DMS114 treated with DMSO at 0.1 percent for 48 hours (cell line): ENCODE measurements at regions not wholly inside any gene's neighbourhood (a gene's known extent, or its start where the extent isn't known, plus 50 kb on each side); places are given as distances from the start of the nearest gene placed in this dataset.
"Not testable (repeated sequence)": the region's sequence is repeated elsewhere in the genome, so short reads cannot be mapped to it uniquely, and the experiment has no call there.

ENCODE experiments used
- DNase-seq: peaks from one replicate; lab custom pipeline; 2025; ENCODE audit not compliant: unreplicated experiment; lab: John Stamatoyannopoulos, UW

DNA sequence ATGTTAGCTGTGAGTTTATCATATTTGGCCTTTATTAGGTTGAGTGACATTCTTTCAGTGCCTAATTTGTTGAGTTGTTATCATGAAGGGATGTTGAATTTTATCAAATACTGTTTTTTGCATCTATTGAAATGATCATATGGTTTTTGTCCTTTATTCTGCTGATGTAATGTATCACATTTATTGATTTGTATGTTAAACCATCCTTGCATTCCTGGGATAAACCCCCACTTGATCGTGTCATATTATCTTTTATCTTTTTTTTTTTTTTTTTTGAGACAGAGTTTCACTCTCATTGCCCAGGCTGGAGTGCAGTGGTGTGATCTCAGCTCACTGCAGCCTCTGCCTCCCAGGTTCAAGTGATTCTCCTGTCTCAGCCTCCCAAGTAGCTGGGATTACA, 51.9 kb upstream of the MFGE8 start:
- not testable (repeated sequence) for DNase-seq

DNA sequence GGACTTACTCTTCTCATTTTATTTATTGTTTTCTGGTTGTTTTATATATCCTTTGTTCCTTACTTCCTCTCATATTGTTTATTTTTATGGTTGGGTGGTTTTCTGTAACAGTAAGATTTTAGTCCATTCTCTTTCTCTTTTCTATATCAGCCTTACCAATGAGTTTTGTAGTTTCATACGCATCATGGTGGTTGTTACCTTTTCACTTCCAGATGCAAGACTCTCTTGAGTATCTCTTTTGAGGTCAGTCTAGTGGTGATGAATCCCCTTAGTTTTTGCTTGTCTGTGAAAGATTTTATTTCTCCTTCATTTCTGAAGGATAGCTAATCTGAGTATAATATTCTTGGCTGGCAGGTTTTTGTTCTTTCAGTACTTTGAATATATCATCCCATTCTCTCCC, 57.1 kb upstream of the MFGE8 start:
- no peak for DNase-seq

DNA sequence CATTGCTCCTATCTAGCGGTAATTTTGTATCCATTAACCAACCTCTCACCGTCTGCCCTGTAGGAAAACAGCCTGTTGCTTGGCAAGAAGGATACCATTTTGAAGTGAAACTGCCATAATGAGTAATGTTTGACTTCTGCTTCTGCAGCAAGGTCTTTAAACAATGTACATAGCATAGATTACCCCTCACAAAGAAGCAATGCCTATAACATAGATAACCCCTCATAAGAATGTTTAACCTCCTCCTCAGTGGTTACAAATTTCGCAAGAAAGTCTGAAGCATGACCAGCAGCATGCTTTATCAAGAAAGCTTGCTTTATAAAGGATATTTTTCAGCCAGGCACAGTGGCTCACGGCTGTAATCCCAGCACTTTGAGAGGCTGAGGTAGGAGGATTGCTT, 61.2 kb upstream of the MFGE8 start:
- DNase-seq, result no peak

DNA sequence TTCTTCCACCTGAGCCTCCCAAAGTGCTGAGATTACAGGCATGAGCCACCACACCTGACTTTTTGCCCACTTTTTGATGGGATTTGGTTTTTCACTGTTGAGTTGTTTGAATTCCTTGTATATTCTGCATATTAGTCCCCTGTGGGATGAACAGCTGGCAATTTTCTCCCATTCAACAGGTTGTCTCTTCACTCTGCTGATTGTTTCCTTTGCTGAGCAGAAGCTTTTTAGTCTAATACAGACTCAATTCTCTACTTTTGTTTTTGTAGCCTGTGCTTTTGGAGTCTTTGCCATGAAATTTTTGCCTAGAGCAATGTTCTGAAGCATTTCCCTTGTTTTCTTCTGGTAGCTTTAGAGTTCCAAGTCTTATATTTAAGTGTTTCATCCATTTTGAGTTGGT, 62.7 kb upstream of the MFGE8 start:
- no peak for DNase-seq

DNA sequence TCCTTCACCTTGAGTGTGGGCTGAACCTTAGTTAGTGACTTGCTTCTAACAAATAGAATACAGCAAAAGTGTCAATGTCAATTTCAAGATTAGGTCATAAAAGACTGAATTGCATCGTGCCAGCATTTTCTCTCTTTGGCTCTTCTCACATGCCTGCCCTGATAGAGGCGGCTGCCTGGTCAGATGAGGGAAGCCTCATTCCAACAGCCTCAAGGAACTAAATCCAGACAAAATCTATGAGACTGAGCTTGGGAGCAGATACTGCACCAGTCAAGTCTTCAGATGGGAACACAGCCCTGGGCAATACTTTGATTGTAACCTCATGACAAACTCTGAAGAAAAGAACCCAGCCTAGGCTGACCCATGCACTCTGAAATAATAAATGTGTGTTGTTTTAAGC, 63.5 kb upstream of the MFGE8 start:
- no peak for DNase-seq

DNA sequence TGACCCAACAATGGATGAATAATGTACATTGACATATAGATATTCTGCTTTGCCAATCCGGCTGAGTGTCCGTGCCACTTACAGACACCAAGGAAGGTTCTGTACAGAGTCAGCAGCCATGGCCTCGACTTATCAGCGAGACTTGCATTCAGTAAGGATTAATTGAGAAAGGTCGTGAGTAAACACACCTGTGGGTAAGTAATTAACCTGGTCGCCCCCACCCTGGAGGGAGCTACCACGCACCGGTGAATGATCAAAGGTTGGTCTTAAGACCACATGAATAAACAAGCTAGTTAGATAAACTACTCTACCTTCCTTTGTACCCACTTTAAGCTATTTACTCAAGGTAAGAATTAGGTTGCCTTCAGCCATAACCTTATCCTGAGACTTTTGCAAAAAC, 66.5 kb upstream of the MFGE8 start:
- DNase-seq, result no peak

DNA sequence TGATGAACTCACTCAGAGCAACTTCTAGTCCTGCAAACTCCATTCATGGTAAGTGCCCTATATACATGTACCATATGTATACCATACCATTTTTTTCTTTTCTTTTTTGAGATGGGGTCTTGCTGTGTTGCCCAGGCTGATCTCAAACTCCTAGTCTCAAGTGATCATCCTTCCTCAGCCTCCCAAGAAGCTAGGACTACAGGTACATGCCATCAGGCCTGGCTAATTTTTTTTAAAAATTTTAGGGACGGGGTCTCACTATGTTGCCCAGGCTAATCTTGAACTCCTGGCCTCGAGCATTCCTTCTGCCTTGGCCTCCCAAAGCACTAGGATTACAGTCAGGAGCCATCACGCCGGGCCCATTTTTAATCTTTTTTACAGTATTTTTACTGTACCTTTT, 67.3 kb upstream of the MFGE8 start:
- no peak for DNase-seq

DNA sequence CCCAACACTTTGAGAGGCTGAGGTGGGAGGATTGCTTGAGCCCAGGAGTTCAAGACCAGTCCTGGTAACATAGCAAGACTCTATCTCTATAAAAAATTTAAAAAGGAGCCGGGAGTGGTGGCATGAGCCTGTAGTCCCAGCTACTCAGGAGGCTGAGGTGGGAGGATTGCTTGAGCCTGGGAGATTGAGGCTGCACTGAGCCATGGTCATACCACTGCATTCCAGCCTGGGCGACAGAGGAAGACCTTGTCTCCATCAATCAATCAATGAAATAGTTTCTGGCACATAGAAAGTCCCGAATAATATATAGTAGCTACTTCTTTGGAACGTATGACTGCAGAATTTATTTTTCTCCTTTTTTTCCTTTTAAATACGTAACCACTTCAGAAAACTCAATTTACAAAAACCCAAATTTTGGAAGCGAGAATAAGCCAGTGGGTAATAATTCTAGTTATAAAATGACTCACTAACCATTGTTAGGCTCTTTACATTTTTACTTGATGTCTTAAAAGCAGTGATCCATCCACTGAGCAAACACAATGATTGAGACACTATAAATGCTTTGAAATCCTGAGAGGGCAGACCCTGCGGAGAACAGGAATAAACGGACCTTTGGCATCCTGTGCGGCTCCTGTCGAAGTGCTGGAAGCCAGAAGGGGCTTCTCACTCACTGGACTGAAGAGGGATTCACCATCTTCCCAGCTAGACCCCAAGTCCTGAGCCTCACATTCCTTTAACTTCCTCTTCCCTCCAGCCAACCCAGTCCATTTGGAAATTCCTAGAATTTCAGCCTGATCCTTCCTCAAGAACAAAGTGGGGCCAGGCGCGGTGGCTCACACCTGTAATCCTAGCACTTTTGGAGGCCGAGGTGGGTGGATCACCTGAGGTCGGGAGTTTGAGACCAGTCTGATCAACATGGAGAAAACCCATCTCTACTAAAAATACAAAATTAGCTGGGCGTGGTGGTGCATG, 68.4 kb upstream of the MFGE8 start:
- peak; percentile 43 for DNase-seq

DNA sequence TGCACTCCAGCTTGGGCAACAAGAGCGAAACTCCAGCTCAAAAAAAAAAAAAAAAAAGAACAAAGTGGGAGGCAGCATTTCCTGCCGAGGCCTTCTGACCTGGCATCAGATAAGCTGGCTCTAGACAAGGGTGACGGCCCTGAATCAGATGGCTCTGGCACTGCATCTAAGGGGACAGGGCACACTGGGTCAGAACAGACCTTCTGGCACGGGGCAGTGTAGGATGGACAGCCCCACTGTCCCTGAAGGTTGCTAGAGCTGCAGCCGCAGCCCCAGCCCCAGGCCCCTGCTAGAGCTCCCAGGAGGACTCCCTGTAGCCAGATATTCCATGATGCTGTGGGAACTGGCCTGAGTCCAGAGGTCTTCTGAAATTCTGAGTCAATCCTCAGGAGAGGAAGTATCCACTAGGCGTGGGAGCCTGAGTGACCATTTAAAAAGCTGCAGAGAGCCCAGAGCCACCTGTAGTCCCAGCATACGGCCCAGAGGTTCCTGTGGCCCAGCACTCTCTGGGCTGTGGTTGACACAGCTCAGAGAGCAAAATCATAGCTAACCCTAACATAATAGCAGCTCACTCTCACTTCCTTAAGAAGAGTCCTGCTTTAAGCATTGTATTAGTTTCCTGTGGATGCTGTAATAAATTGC, 69.2 kb upstream of the MFGE8 start:
- DNase-seq, result no peak

DNA sequence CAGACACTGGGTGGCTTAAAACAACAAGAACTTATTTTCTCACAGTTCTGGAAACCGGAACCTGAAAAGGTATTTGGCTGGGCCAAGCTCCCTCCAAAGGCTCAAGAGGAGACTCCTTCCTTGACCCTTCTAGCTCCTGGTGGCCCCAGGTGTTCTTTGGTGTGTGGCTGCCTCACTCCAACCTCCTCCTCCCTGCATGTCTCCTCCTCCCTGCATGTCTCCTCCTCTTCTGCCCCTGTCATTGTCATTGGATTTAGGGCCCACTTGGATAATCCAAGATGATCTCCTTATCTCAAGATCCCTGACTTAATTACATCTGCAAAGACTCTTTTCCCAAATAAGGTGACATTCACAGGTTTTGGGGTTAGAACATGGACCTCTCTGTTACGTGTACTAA, 69.8 kb upstream of the MFGE8 start:
- no peak for DNase-seq

DNA sequence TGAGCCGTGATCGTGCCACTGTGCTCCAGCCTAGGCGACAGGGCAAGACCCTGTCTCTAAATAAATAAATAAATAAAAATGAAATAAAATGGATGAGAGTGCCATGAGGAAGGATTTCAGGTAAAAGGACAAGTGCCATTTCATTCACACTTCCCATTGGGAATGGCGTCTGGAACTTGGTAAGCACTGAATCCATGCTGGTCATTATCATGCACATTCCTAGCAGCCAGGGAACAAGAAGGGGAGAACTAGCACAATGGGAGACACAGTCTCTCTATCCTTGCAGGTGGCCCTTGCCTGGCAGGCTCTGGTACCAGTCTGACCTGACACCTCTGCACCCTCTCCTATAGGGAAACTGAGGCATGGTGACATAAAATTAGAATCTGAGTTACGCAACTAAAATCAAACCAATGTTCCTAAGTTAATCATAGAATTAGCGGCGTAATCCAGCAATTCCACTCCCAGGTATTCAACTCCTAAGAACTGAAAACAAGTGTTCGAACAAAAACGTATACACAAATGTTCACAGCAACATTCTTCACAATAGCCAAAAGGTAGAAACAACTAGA, 70.8 kb upstream of the MFGE8 start:
- DNase-seq, result no peak

DNA sequence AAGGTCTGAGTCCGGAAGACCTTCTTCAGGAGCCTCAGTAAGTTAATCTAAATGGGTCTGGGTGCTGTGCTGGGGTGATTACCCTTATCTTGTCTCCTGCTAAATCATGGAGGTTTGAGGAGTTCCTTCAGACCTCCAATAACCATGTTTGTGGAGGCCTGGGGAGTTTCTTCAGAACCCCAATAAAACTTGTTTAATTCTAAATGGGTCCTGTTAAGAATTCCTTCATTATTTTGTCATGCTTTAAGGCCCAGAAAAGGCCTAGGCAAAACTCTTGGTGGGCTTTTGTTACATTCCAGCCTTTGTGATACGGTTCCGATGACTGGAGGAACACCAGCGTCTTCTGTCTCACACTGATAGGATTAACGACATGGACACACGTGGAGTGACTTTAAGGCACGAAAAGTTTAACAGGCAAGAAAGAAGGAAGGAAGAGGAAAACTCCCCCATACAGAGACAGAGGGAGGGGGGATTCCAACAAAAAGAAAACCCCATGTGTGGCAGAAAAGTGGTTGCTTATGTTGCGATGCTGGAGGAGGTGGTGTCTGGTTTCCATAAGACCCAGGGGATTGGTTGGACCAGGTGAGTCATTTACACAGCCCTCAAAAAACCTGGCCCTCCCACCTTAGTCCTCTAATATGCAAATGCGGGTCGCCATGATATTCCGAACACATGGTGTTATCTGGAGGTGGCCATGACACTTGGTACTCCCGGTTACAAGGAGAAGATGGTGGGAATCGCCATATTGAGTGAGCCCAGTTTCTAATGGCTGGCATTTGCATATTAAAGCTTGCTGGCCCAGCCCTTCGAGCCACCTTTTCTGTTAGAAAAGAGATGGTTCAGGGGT, 72.6 kb upstream of the MFGE8 start:
- DNase-seq, result no peak

DNA sequence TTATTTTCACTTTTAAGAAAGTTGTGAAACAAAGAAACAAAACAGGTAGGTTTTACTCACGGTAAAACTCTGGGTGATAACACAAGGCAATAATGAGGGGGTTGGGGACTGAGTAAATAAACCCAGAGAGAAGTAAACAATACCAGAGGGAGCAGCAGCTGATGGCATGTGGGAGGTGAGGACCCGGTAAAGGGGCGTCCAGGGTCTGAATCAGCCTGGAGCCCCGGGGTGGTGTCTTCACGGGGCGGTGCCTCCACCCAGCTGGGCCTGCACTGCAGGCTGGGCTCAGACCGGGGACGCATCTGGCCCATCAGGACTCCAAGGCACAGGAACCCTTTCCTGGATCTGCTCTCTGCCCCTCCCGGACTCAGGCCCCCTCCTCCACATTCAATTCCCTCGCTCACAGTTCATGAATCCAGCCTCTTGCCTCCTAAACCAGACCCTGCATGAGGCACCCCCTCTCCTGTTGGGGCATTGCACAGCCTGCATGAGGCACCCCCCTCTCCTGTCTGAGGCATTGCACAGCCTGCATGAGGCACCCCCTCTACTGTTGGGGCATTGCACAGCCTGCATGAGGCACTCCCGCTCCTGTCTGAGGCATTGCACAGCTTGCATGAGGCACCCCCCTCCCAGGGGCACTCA, 73.9 kb upstream of the MFGE8 start:
- DNase-seq, result no peak

DNA sequence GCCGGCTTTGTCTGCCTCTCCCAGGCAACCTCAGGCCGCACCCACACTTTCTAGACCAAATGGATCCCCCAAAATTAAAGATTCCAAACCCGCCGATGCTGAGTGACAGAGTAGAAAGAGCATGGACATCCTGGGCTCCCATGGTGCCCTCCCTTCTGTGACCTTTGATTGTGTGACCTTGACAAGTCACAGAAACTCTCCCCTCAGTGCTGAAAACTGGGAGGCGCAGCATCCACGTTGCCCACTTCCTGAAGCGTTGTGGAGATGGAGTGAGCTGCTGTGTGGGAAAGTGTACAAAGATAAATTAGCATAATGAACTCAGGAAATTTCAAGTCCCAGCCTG, 74.4 kb upstream of the MFGE8 start:
- no peak for DNase-seq

DNA sequence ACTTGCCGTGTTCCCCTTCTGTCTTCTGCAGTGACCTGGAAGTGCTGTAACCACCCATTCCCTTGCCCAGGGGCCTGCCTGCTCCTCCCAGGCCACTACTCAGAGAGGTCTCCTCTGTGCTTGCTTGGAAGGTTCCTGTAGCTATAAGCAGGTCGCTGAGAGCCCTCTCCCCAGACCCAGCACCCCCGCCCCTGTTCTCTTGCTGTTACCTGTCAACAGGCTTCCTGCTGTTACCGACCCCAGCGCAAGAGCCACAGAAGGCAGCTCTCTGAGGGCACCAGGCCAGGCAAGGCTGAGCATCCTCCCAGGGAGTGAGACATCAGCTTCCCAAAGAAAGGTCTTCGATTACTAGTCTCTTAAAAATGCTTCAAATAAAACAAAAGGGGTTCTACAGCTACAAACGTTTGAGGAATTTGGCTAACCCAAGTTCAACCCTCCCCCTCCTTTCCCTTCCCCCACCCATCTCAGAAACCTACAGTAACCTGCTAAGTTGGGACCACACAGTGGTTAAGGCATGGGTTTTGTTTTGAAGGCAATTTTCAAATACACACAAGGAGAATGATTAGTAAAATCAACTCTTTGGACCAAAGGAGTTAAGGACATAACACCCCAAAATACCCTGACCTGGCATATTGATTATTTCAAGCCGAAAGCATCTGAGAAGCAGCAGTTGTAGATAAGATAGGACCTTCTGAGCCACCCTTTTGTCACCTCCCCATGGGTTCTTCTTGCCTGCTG, 74.9 kb upstream of the MFGE8 start:
- DNase-seq, result no peak

DNA sequence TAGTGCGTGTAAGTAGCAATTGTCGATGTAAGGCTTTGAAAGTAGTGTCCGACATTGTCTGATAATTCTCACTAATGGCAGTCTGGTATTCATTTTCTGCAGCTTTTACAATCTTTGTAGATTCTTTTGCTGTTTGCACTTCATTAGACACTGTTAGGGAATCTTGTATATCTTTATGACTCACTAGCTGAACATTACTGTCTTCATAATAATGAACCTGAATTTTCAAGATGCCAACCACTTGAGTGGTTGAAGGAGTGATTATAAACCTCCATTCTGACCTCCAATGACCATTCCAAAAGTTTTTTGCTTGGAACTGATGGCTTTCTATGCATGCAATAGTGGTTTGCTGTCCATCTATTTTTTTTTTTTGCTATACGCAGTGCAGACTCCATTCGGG, 76.4 kb upstream of the MFGE8 start:
- peak; percentile 47 for DNase-seq

DNA sequence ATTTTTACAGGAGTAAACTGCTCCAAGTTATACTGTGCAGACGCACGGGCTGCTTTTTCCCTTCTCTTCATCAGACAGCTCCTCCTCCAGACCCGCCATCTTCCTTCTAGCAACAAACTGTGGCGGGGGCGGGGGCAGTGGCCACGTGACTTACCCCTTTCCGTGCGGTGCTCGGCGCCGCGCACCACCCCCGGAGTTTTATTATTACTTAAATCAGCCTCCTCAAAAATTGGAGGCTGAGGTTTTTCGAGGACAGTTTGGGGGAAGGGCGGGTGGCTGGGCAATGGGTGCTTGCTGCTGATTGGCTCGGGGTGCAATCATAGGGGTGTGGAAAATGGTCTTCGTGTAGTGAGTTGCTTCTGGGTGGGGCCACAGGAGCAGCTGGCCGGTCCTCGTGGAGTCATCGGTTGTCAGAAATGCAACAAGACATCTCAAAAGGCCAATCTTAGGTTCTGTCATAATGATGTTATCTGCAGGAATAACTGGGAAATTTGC, 77.1 kb upstream of the MFGE8 start:
- DNase-seq, result peak; percentile 44

DNA sequence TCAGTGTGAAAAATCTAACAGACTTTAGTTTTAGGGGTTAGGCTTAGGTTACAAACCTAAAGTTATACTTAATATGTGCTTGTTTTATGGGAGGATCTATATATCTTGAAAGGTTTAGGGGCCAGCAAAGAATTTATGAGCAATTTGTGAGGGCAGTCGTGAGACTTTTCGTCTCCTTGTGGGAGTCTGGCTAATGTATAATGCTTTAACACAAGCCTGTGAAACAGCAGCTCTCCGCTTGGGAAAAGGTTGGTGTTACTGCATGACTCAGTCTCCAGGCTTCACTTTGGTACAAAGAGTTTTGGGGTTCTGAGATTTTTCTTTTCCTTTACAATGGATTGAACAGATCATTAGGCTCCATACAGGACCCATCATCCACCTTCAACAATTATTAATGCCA, 79.0 kb upstream of the MFGE8 start:
- DNase-seq, result no peak

DNA sequence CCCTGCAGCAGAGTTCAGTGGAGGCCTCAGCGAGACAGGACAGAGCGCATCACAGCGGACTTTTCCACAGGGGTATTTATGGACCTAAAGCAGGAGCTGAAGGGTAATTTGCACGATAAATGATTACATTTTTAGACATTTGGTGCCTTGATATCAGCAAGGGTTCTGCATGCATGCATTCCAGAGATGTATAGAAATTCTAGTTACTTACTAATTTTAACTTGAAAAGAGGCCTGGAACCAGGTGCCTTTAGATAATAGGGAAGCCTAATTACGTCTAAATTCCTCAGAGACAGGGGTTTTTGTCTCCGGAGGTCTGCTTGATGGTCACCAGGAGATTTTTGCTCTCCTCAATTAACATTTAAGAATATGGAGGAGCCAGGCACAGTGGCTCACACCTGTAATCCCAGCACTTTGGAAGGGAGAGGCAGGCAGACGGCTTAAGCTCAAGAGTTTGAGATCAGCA, 79.8 kb upstream of the MFGE8 start:
- DNase-seq, result no peak

DNA sequence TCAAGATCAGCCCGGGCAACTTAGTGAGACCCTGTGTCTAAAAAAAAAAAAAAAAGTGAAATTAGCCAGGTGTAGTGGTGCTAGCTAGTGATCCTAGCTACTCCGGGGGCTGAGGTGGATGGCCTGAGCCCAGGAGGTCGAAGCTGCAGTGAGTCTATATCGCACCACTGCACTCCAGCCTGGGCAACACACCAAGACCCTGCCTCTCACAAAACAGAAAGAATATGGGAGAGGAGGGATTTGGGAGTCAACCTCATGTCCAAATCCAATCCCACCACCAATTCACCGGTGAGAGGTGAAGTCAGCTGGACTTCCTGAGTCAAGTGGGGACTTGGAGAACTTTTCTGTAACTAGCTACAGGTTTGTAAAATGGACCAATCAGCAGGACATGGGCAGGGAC, 80.5 kb upstream of the MFGE8 start:
- no peak for DNase-seq
